GM12891 (cell line): ENCODE measurements at regions not wholly inside any gene's neighbourhood (a gene's known extent, or its start where the extent isn't known, plus 50 kb on each side); places are given as distances from the start of the nearest gene placed in this dataset.

Experiments used
- PAX5 ChIP-seq: IDR thresholded peaks from 2 replicates; pipeline ENCODE4 v1.6.1; 2011; ENCODE audit warnings: low read length, moderate library complexity, mild to moderate bottlenecking; ENCODE audit not compliant: insufficient read depth, severe bottlenecking
- POLR2A ChIP-seq: IDR thresholded peaks from 2 replicates; pipeline ENCODE4 v1.6.1; 2011; ENCODE audit warnings: low read depth, low read length, control low read depth
- POLR2AphosphoS5 ChIP-seq: IDR thresholded peaks from 2 replicates; pipeline ENCODE4 v1.6.1; 2011; ENCODE audit warnings: low read depth, low read length, control low read depth
- SPI1 ChIP-seq: IDR thresholded peaks from 2 replicates; pipeline ENCODE4 v1.6.1; 2011; ENCODE audit warnings: low read depth, low read length, control low read depth
- TAF1 ChIP-seq: IDR thresholded peaks from 2 replicates; pipeline ENCODE4 v1.6.1; 2011; ENCODE audit warnings: low read depth, low read length, control low read depth

GRCh38 chr14:44803239-44803905 is 158.4 kb downstream of the KLHL28 start:
- TF ChIP-seq POLR2A (no peak), POLR2AphosphoS5 (no peak), PAX5 (no peak), TAF1 (no peak), SPI1 (no peak)
